GM21367 (cell line): ENCODE measurements at regions not wholly inside any gene's neighbourhood (a gene's known extent, or its start where the extent isn't known, plus 50 kb on each side); places are given as distances from the start of the nearest gene placed in this dataset.
"Not testable (repeated sequence)": the region's sequence is repeated elsewhere in the genome, so short reads cannot be mapped to it uniquely, and the experiment has no call there.

Source experiments
- ATAC-seq: cut with Tn5 transposase; IDR thresholded peaks from one replicate; pipeline ENCODE4 v1.9.1; 2021; ENCODE audit not compliant: unreplicated experiment

- ATAC-seq = not testable (repeated sequence)
Measured at GRCh38 chr15:85196697-85197096, 183.7 kb upstream of the AKAP13 start.

DNA sequence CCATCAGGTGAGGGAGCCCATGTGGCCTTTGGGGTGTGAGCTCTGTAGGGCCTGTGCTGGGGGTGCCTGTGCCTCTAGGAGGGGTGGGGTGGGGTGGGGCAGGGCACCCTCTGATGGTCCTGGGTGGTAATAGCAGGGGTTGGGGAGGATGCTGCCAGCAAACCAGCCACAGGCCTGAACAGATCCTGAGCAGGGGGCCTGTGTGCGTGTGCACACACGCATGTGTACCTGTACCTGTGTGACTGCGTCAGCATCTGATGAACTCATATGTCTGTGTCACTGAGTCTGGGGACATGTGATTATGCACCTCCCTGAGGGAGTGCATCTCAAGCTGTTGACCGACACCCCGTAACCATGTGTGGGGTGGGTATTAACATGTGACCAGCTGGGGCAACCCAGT is 182.8 kb upstream of the AKAP13 start:
- ATAC-seq = not testable (repeated sequence)

DNA sequence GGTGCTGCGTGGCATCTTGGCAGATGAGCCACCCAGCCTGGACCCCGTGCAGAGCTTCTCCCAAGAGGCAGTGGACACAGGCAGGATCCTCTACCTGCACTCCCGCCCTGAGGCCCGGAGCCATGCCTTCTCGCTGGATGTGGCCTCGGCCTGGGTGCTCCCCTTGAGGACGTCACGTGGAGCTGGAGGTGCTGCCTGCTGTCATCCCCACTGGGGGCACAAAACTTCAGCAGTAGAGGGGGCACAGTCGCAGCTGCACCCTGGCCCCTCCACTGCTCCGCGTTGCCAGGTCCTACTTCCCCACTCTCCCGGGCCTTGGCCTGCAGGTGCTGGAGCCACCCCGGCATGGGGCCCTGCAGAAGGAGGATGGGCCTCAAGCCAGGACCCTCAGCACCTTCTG is 182.0 kb upstream of the AKAP13 start:
- ATAC-seq = not testable (repeated sequence)

DNA sequence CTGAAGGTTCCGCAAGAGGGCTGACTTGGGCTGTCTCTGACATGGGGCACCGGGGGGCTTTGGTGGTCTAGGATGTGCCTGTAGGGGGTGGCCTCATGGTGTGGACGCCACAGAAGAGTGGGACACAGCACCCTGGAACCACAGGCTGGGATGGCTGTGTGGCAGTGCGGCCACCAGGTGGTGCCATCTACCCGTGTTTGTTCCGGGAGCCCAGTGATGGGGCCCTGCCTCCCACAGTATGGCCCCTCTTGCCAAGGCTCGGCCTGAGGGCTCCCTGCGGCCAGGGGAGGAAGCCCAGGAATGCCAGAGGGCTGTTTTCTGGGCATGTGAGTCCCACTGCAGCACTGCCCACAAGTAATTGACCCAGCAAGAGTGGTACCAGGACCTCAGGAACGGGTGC is 180.2 kb upstream of the AKAP13 start:
- ATAC-seq = not testable (repeated sequence)

GRCh38 chr15:85201118-85201793 is 179.1 kb upstream of the AKAP13 start:
- not testable (repeated sequence) for ATAC-seq

- not testable (repeated sequence) for ATAC-seq
Measured at GRCh38 chr15:85204481-85204880, 175.9 kb upstream of the AKAP13 start.

DNA sequence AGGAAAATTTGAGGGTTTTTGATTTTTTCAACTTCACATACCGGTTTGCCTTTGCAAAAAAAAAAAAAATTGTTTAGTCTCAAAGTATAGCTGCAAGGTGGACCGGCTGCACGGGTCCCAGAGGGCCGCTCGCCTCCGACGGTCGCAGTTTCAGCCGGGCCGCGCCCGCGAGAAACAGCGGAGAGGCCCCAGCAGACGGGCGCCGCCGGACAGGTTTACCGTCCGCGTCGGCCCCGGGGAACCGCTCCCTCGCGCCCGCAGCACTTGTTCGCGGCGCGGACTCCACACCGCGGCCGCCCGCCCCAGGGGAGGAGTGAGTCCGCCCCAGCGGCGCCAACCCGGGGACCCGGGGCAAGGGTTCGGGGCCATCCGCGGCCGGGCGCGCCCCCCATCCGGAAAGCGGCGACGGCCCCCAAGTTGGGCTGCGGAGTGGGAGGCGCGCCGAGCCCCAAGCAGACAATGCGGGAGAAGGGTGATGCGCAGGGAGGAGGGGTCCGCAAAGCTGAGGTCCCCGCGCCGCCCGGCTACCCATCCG is 146.5 kb upstream of the AKAP13 start:
- not testable (repeated sequence) for ATAC-seq

- not testable (repeated sequence) for ATAC-seq
Measured at GRCh38 chr15:85234450-85235196, 145.8 kb upstream of the AKAP13 start.

- not testable (repeated sequence) for ATAC-seq
Measured at GRCh38 chr15:85244056-85244455, 136.3 kb upstream of the AKAP13 start.

DNA sequence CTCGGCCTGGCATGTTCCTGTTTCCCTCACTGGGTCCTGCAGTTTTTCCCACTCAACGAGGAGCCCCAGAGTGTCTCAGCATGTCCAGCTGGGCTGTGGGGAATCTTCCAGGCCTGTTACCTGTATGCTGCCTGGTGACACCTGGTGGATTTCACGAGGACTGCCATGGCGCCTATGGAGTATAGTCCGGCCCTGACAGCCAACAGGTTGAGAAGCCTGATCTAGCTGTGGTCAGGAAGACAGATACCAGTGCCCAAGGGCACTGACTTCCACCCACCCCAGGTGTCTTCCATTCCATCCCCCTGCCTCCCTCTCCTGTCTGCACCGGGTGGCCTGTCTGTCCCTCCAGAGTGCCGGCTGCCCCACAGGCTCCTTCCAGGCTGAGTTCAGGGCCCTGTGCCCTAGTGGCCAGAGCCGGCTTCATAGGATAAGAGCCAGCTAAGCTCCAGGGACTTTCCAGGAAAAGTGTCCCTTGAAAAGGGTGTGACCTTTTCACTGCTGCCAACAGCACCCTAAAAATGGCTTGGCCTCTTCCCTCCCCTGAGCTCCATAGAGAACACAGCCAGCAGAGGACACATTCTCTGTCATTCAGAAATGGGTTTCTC is 129.4 kb upstream of the AKAP13 start:
- ATAC-seq = not testable (repeated sequence)

GRCh38 chr15:85253196-85253915 is 127.0 kb upstream of the AKAP13 start:
- ATAC-seq = peak; percentile 62

DNA sequence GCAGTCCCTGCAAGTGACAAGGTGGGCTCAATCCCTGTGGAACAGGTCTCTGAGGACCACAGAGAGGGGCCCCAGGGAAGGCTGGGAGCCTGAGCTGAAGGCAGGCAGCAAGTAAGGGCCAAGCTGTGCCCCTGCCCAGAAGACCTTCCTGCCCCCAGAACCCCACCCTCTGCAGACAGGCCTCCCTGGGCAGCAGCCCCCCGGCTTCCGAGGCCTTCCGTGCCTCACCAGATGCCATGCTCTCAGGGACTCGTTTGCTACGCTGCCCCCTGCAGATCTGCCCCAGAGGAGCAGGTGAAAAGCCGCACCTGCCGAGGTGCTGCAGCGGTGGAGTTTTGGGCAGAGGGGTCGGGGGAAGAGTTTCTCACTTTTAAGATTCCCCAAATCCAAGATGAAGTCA is 125.4 kb upstream of the AKAP13 start:
- not testable (repeated sequence) for ATAC-seq

DNA sequence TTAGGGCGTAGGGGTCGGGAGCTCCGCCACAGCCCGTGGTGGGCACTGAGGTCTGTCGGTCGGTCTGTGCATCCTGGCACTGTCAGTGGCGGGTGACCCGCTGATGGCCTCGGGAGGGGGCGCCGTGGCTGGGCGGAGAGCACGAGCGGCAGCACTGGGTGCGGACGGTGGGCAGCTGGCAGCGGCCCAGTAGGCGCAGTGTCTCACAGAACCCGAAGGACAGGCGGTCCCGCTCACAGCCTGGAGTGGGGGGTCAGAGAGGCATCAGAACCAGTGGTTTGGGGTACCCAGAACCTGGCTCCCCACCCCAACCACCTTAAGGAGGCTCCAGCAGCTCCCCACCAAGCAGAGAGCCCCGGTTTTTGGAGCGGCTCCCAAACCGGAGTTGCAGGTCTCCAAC is 124.9 kb upstream of the AKAP13 start:
- ATAC-seq = not testable (repeated sequence)

DNA sequence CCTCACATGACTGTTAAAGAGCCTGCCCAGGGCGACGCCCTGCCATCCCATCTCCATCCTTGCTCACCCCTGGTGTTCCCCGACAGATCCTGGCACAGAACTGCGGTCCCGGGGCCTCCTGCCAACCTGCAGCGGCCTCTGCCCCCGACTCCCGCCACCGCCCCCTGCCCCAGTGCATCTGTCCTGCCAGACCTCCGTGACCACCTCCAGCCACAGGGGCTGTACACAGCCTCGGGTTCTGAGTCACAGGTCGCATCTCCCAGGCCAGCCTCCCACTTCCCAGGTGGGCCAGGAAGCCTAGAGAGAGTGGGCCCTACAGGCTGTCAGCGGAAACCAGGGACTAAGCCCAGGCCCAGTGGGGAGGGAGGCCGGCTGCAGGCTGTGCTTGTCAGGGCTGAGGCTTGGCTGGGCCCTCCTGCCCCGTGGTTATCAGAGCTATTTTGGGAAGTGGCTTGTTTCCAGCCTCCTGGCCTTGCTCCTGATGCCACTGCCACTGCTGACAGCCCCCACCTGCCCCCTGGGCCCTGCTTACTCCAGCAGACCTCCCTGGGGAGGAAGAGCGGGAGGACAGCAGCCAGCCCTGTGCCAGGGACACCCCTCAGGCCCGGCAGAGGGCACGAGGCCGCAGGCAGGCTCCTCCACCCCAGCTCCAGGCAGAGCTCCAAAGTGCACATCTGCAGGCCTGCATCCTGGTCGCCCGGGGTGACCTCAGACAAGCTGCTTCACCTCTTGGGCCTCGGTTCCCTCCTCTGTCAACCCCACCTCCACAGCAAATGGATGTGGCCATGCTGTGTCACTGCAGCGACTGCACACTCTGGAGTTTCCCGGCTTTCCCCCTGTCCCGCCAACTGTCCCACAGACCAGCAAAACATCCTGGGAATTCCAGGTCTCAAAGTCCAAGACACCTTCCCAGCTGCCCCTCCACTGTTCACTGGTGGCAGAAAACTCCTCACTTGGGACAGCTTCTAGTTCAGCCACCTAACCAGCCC is 124.1 kb upstream of the AKAP13 start:
- not testable (repeated sequence) for ATAC-seq

DNA sequence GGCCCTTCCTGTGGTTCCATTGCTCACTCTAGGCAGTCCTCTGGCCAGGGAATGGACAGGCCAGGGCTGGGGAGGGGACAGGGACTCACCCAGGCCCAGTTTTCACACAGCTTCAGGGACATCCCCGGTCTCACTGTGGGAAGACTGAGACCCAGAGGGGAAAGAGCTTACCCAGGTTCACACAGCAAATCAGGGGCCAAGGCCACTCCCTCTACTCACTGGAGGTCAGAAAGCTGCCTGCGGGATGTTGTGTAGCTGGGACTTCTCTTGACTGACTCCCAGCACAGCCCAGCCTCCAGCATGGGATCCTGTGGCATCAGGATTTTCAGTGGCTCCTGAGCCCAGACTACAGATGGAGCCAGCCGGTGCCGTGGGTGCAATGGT is 122.3 kb upstream of the AKAP13 start:
- not testable (repeated sequence) for ATAC-seq

- ATAC-seq = not testable (repeated sequence)
Measured at GRCh38 chr15:85258559-85259209, 121.7 kb upstream of the AKAP13 start.

GRCh38 chr15:85260526-85260925 is 119.9 kb upstream of the AKAP13 start:
- ATAC-seq = not testable (repeated sequence)

DNA sequence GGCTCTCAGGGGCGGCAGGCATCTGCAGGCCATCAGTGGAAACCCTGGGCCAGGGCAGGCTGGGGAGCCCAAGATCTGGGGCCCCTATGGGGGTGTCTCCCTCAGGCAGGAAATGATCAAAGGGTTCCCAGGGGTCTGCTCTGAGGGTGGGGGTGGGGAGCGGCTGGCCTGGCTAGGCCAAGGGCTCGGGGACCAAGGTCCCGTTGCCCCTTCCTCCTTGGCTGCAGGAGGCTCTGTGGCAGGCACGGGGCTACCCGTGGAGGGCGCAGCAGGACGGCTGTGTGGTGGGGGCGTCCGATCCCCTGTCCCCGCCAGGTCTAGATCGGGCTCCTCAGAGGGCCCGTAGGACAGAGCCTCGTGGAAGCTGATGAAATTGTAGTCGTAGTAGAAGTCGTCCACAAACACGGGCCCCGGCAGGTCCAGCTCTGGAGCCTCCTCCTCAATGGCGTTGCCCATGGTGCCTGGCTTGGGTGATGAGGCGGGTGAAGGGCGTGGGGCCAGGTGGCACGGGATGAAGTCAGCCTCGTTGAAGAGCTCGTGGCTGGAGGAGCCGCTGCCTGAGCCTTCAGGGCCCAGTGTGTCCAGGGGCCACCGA is 117.8 kb upstream of the AKAP13 start:
- ATAC-seq = not testable (repeated sequence)
